ENCODE measurements at regions not wholly inside any gene's neighbourhood (a gene's known extent, or its start where the extent isn't known, plus 50 kb on each side); places are given as distances from the start of the nearest gene placed in this dataset.

- TF ChIP-seq CTCF (IDR thresholded peaks at IDR 0.05; ENCODE audit: insufficient read depth, low read length, poor library complexity, severe bottlenecking) (no peak), EZH2phosphoT487 (conservative IDR thresholded peaks at IDR 0.05; ENCODE audit: low read length) (no peak)
These were observed 119.7 kb downstream of the RDH14 start for GRCh38 chr2:18440777-18441176.
